Endodermal cell (in vitro differentiated cells): ENCODE measurements at regions not wholly inside any gene's neighbourhood (a gene's known extent, or its start where the extent isn't known, plus 50 kb on each side); places are given as distances from the start of the nearest gene placed in this dataset.

Experiments used
- DNase-seq: peaks from one replicate; pipeline ENCODE4 v3.0.0-alpha.2; 2017
- H3K27ac ChIP-seq: 2 replicates; pipeline ENCODE4 v1.5.1; 2013; ENCODE audit warnings: mild to moderate bottlenecking, low read depth, low read length, moderate library complexity
- H3K27me3 ChIP-seq: 2 replicates; pipeline ENCODE4 v1.6.1; 2013; ENCODE audit warnings: mild to moderate bottlenecking, low read length, moderate library complexity; ENCODE audit not compliant: insufficient read depth, control insufficient read depth, poor library complexity, severe bottlenecking
- H3K36me3 ChIP-seq: 2 replicates; pipeline ENCODE4 v1.7.0; 2013; ENCODE audit warnings: mild to moderate bottlenecking, low read length, moderate library complexity; ENCODE audit not compliant: control insufficient read depth, insufficient read depth
- H3K4me1 ChIP-seq: one replicate; pipeline ENCODE4 v1.7.0; 2013; ENCODE audit warnings: low read length; ENCODE audit not compliant: control insufficient read depth, insufficient read depth
- H3K4me3 ChIP-seq: 2 replicates; pipeline ENCODE4 v1.5.1; 2013; ENCODE audit warnings: mild to moderate bottlenecking, low read length, moderate library complexity
- H3K9ac ChIP-seq: 2 replicates; pipeline ENCODE4 v1.6.1; 2013; ENCODE audit warnings: mild to moderate bottlenecking, low read length, moderate library complexity; ENCODE audit not compliant: poor library complexity, severe bottlenecking; ENCODE audit errors: extremely low read depth
- H3K9me3 ChIP-seq: 2 replicates; pipeline ENCODE4 v1.6.1; 2013; ENCODE audit warnings: mild to moderate bottlenecking, low read length, moderate library complexity; ENCODE audit not compliant: control insufficient read depth
- H3K27ac Mint-ChIP-seq: 2 replicates; pipeline ENCODE4 v1.8.0; 2020; ENCODE audit warnings: mixed read lengths
- H3K27me3 Mint-ChIP-seq: 2 replicates; pipeline ENCODE4 v1.8.0; 2021; ENCODE audit warnings: mild to moderate bottlenecking, mixed read lengths; ENCODE audit not compliant: insufficient read depth
- H3K36me3 Mint-ChIP-seq: 2 replicates; pipeline ENCODE4 v1.8.0; 2020; ENCODE audit warnings: low read depth, mixed read lengths
- H3K4me1 Mint-ChIP-seq: 2 replicates; pipeline ENCODE4 v1.8.0; 2020; ENCODE audit warnings: mixed read lengths
- H3K4me3 Mint-ChIP-seq: 2 replicates; pipeline ENCODE4 v1.8.0; 2020; ENCODE audit warnings: mild to moderate bottlenecking, moderate library complexity, mixed read lengths
- H3K9me3 Mint-ChIP-seq: 2 replicates; pipeline ENCODE4 v1.8.0; 2020; ENCODE audit warnings: mild to moderate bottlenecking, mixed read lengths
- WGBS, 2 experiments: methylation state at CpG; one replicate each; pipeline versions ENCODE4 v1.1.5 to v1.1.7; 2013; ENCODE audit warnings: missing lambda C conversion rate in 2 of 2, mixed read lengths in 1 of 2; ENCODE audit not compliant: insufficient coverage in 1 of 2, insufficient read length in 1 of 2; 5-methylcytosine and 5-hydroxymethylcytosine counted together
- TF ChIP-seq, protein P1 (sequence below): fragments of 200-600 bp; sonication (generic); conservative IDR thresholded peaks from 2 replicates; pipeline ENCODE4 v1.5.0; 2021; ENCODE audit warnings: antibody characterized with exemption, mild to moderate bottlenecking

DNA sequence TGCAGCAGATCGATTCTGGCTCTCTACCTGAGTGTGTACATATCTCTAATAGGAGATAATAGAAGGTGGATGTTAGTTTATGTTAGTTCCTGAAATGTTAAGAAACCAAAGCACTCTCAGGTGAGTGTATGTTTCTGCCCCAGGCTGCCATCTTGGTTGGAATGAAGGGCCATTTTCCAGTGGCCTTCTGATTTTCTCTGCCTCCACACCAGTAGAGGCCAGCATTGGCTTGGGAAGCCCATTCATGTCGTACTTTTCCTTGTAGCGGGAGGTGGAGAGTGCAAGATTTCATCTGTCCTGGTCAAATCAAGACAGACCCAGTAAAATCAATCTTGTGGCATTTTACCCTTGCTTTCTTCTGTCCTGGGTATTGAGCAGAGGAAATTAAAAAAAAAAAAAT lies 91.0 kb downstream of the GAS1 start:
- Histone ChIP-seq H3K27ac (no peak overlapping the region), H3K4me3 (no peak overlapping the region), H3K4me1 (peaks cover 16% of the 10 kb centered on the region), H3K36me3 (no peaks in the 10 kb centered on the region), H3K9me3 (no peaks in the 10 kb centered on the region), H3K9ac (no peak overlapping the region), H3K27me3 (no peaks in the 10 kb centered on the region)
- Mint-ChIP-seq H3K27ac (no peak overlapping the region), H3K4me1 (peaks cover 28% of the 10 kb centered on the region), H3K27me3 (peaks cover 9% of the 10 kb centered on the region), H3K36me3 (no peaks in the 10 kb centered on the region), H3K9me3 (peaks cover 4% of the 10 kb centered on the region), H3K4me3 (no peak overlapping the region)
- DNase-seq, result peak; percentile 54
- TF ChIP-seq, protein P1, sequence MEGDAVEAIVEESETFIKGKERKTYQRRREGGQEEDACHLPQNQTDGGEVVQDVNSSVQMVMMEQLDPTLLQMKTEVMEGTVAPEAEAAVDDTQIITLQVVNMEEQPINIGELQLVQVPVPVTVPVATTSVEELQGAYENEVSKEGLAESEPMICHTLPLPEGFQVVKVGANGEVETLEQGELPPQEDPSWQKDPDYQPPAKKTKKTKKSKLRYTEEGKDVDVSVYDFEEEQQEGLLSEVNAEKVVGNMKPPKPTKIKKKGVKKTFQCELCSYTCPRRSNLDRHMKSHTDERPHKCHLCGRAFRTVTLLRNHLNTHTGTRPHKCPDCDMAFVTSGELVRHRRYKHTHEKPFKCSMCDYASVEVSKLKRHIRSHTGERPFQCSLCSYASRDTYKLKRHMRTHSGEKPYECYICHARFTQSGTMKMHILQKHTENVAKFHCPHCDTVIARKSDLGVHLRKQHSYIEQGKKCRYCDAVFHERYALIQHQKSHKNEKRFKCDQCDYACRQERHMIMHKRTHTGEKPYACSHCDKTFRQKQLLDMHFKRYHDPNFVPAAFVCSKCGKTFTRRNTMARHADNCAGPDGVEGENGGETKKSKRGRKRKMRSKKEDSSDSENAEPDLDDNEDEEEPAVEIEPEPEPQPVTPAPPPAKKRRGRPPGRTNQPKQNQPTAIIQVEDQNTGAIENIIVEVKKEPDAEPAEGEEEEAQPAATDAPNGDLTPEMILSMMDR, result peak; percentile 48
- WGBS, 2 experiments, result 92 to 100% methylated on average over 2 to 3 of the region's 3 CpGs

DNA sequence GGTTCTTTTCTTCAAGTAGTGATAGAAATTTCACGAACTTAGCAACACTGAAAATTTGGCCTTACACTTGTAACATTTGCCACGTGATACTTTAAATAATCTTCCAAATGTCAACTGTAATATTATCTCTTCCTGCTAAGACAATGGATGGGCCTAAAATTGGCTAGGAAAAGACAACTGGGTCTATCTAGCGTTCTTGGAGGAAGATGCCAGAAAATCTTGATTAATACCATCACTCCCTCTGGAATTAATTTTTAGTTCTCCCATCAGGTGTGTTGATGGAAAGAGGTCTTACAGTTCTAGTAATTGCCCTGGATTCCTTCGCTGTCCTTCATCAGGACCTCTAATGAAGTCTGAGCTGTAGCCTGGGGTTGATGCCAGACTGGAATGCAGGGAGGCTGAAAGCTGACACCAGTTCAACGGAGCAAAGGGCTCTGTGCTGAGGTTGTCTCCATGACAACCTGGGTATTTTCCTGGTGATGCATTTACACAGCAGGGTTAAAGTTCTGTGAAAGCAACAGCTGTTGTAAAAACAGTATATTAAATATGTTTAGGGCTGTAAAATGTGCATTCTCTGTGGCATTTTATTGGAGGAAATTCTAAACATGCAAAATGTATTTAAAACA lies 92.3 kb downstream of the GAS1 start:
- Histone ChIP-seq H3K9ac (no peak overlapping the region), H3K36me3 (no peaks in the 10 kb centered on the region), H3K4me3 (no peak overlapping the region), H3K4me1 (peaks cover 6% of the 10 kb centered on the region), H3K27ac (peak overlapping the region; percentile 87), H3K27me3 (no peaks in the 10 kb centered on the region), H3K9me3 (no peaks in the 10 kb centered on the region)
- Mint-ChIP-seq H3K4me1 (peaks cover 16% of the 10 kb centered on the region), H3K27ac (no peak overlapping the region), H3K4me3 (no peak overlapping the region), H3K36me3 (no peaks in the 10 kb centered on the region), H3K27me3 (peaks cover 9% of the 10 kb centered on the region), H3K9me3 (peaks cover 11% of the 10 kb centered on the region)
- WGBS, 2 experiments, result 36 to 43% methylated on average over 2 to 5 of the region's 5 CpGs
- TF ChIP-seq, protein P1, result no peak
- DNase-seq, result peak; percentile 88

DNA sequence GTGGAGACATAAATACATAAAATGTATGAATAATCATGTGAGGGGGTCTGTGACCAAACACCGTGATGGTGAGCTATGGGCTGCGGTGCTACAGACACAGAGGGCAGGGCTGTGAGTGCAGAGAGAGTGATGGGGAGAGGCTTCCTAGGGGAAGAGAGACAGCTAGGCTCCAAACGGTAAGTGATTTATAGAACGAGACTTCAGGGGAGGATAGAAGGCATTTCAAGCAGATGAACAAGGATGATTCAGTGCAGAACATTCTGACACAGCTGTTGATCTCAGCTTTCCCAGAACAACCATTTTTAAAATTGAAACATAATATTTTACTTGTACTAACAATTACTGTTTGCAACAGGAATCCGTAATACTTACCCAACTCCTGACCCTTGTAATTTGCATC lies 100.7 kb downstream of the GAS1 start:
- no peak overlapping the region for H3K9ac ChIP-seq
- no peaks in the 10 kb centered on the region for H3K9me3 ChIP-seq
- no peak for DNase-seq
- no peaks in the 10 kb centered on the region for H3K27me3 ChIP-seq
- 96 to 97% methylated on average over 4 to 5 of the region's 5 CpGs for WGBS, 2 experiments
- Mint-ChIP-seq H3K4me3 (no peak overlapping the region), H3K4me1 (no peaks in the 10 kb centered on the region), H3K9me3 (peaks cover 7% of the 10 kb centered on the region), H3K27ac (no peak overlapping the region), H3K36me3 (no peaks in the 10 kb centered on the region), H3K27me3 (peaks cover 4% of the 10 kb centered on the region)
- TF ChIP-seq, protein P1, result no peak
- no peaks in the 10 kb centered on the region for H3K36me3 ChIP-seq
- H3K4me3 ChIP-seq, result no peak overlapping the region
- no peak overlapping the region for H3K27ac ChIP-seq
- no peaks in the 10 kb centered on the region for H3K4me1 ChIP-seq
